ENCODE measurements at regions not wholly inside any gene's neighbourhood (a gene's known extent, or its start where the extent isn't known, plus 50 kb on each side); places are given as distances from the start of the nearest gene placed in this dataset.

DNA sequence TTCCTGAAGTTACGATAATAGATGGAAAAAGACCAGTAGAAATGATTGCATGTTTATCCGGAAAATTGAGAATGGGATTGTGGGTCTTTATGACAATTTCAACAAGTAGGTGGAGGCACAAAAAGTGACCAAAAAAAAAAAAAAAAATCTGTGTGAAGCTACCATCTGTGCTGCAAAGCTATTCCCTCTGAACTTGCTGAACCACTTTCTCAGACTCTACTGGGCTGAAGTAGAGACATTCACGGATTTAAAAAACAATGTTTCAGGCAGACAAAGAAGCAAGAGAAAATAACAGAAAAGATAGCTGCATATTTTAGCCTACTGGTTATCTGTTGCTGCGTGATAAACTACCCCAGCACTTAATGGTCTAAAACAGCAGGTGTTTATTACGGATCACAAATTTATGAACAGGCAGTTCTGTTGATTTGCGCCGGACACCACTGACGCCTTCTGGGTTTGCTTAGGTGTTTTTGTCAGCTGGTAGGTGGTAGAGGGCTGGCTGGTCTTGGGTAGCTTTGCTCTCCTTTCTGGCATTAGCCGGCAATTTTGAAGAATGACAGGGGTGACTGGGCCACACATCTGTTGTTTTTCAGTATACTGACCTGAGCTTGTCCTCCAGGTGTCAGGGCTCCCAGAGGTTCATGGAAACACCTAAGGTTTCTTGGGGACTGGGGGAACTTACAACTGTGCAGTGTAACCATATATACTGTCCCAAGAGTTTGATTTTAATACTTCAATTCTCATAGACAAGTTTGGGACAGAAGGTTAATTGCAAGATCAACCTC is 665.1 kb downstream of the CCSER2 start:
- FAIRE-seq (no peak), DNase-seq (ENCODE audit: insufficient read length, low spot score) (no peak)
- TF ChIP-seq, protein P1, sequence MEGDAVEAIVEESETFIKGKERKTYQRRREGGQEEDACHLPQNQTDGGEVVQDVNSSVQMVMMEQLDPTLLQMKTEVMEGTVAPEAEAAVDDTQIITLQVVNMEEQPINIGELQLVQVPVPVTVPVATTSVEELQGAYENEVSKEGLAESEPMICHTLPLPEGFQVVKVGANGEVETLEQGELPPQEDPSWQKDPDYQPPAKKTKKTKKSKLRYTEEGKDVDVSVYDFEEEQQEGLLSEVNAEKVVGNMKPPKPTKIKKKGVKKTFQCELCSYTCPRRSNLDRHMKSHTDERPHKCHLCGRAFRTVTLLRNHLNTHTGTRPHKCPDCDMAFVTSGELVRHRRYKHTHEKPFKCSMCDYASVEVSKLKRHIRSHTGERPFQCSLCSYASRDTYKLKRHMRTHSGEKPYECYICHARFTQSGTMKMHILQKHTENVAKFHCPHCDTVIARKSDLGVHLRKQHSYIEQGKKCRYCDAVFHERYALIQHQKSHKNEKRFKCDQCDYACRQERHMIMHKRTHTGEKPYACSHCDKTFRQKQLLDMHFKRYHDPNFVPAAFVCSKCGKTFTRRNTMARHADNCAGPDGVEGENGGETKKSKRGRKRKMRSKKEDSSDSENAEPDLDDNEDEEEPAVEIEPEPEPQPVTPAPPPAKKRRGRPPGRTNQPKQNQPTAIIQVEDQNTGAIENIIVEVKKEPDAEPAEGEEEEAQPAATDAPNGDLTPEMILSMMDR (IDR thresholded peaks at IDR 0.05; ENCODE audit: insufficient read depth, missing control alignments) = no peak

DNA sequence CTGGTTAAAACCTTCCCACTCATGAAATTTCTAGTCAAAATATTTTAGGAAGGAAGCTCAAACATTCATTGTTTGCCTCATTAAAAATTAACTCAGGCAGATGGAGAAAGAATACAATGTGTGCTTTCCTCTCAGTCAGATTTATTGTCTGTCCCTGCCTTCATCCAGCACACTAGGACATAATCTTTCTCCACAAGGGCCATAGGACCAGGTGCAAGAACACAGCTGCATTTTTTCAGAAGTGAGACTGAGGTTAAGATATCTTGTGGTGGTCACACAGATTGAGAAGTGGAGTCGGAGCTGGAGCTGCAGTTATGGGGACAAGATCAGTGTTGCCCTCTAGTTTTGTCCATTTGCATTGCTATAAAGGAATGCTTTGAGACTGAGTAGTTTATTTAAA is 666.3 kb downstream of the CCSER2 start:
- DNase-seq (ENCODE audit: insufficient read length, low spot score) (no peak), FAIRE-seq (no peak)
- TF ChIP-seq, protein P1 (IDR thresholded peaks at IDR 0.05; ENCODE audit: insufficient read depth, missing control alignments) = no peak

DNA sequence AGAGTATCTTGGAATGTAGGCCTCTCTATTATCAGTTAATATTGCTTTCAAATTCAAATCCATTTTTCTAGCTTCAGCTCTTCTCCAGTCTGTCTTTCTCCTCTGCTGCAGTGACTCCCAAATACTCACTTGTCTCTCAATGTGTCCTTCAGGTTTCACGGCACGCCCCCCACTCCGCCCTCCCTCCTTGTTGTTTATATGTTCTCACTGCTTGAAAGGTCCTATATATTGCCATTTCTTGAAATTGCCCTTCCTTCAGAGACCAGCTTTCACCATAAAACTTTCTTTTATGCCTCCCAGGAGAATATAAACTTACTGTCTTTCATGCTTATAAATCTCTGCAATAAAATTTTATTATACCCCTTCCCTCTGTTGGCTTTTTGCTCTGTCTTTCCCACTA is 668.2 kb downstream of the CCSER2 start:
- DNase-seq (ENCODE audit: insufficient read length, low spot score) (no peak), FAIRE-seq (no peak)
- TF ChIP-seq, protein P1 (IDR thresholded peaks at IDR 0.05; ENCODE audit: insufficient read depth, missing control alignments) = no peak

DNA sequence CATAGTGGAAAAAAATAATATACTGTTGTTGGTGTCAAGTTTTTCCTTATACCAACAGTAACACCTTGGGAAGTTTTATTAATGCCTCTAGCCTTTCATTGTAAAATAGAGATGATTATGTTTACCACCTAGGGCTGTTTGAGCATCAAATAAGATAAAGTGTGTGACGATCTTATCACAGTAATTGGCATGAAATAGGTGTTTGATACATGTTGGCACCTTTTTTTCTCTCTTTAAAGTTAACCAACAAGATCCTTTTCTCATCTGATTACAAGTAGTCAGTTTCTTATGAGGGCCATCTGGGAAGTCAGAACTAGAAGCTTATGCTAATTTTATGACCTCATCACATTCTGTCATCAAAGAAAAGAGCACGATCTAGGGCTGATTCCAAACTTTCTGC is 669.5 kb downstream of the CCSER2 start:
- DNase-seq (ENCODE audit: insufficient read length, low spot score) (no peak), FAIRE-seq (no peak)
- TF ChIP-seq, protein P1 (IDR thresholded peaks at IDR 0.05; ENCODE audit: insufficient read depth, missing control alignments) = no peak

DNA sequence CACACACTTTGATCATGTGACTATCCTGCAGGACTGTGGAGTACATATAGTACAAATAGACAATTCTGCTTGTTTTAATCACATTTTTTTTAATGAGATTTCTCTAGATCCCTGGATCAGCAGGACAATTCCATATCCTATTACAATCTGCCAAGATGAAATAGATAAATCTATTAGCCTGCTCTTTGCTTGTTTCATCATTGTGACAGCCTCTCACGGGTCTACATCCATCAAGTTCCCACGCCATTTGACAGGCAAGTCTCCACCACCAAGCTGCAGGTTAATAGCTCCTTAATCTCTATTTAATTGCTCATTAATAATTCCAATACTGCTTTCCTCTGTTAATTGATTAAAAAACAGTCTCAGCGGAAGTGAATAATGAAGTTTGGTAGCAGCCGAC is 671.5 kb downstream of the CCSER2 start:
- no peak for DNase-seq (ENCODE audit: insufficient read length, low spot score)
- TF ChIP-seq, protein P1 (IDR thresholded peaks at IDR 0.05; ENCODE audit: insufficient read depth, missing control alignments) = no peak
- FAIRE-seq = no peak

DNA sequence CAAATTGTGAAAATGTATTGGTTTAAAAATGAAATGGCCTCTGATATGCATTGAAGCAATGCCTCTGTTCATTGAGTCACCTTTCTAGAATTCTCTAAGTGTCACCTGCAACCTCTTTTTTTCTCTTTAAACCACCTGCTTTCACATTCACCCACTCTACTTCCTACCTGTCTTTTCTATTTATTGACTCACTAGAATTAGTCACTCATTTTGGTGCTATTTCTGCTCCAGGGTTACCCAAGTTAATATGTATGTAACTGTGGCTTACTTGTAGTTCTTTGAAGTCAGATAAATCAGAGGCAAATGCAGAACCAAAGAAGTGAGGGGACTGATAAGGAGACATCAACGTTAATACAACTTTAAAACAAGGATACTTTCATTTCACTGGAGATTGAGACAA is 674.7 kb downstream of the CCSER2 start:
- FAIRE-seq (no peak), DNase-seq (ENCODE audit: insufficient read length, low spot score) (no peak)
- TF ChIP-seq, protein P1 (IDR thresholded peaks at IDR 0.05; ENCODE audit: insufficient read depth, missing control alignments) = no peak

DNA sequence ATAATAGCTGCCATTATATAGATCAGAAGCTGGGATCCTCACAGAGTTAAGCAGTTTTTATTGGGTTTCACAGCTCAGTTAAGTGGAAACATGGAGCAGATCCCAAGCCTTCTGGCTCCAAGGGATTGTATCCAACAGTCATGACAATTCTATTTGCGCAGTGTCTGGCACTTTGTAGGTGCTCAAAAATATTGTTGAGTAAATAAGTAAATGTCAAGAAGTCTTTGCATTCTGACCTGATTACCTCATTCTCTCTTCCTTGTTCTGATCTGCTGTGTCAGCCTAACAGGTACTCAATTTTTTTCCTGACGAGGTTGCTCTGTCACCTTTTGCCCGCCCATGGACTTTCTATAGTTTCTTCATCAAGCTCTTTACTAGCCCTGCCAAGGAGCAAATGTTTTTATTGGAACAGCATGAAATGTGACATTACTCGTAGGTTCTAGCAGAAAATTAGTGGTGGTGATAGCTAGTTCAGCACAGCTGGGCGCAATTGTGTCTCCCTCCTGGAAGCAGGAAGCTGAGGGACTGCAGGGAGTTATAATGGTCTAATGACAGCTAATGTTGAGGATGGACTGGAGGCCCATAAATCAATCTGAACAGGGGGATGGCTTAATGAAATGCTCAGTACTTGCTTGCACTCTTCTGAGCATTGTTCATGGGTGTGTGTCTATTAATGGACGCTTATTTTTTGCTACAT is 680.2 kb downstream of the CCSER2 start:
- no peak for DNase-seq (ENCODE audit: insufficient read length, low spot score)
- FAIRE-seq = no peak
- TF ChIP-seq, protein P1 (IDR thresholded peaks at IDR 0.05; ENCODE audit: insufficient read depth, missing control alignments) = no peak
